NCI-H187 treated with DMSO at 0.1 percent for 48 hours (cell line): ENCODE measurements at regions not wholly inside any gene's neighbourhood (a gene's known extent, or its start where the extent isn't known, plus 50 kb on each side); places are given as distances from the start of the nearest gene placed in this dataset.
"Not testable (repeated sequence)": the region's sequence is repeated elsewhere in the genome, so short reads cannot be mapped to it uniquely, and the experiment has no call there.

Source experiments
- DNase-seq: peaks from one replicate; lab custom pipeline; 2025; lab: John Stamatoyannopoulos, UW

GRCh38 chr7:145919712-145920111 lies 196.9 kb upstream of the CNTNAP2 start:
- no peak for DNase-seq

GRCh38 chr7:145916776-145917175 lies 199.8 kb upstream of the CNTNAP2 start:
- DNase-seq: no peak

GRCh38 chr7:145915679-145916078 lies 200.9 kb upstream of the CNTNAP2 start:
- DNase-seq: no peak

DNA sequence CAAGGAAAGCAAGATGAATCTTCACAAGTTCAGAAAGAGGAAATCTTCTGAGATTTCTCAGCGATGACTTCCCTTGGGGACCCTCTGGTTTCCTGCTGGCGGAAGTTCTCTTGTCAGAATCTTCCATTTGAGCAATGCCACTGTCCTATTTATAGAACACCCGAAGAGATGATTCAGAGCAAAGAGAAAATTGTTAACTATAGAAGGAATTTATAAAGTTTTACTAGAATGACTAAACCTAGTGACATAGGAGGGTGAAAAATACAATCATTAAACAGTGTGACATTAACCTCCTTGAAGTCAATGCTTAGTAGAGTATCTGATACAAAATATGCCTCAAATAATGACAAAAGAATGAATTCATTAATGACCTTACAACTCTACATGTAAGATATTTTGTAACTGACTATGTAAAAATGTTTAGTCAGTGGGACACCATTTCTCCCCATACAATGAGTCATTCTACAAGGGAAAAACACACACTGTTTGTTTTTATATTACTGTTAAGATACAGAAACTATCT lies 206.5 kb upstream of the CNTNAP2 start:
- DNase-seq: no peak

GRCh38 chr7:145903658-145904057 lies 212.9 kb upstream of the CNTNAP2 start:
- DNase-seq: no peak

GRCh38 chr7:145902123-145902522 lies 214.5 kb upstream of the CNTNAP2 start:
- DNase-seq: no peak

DNA sequence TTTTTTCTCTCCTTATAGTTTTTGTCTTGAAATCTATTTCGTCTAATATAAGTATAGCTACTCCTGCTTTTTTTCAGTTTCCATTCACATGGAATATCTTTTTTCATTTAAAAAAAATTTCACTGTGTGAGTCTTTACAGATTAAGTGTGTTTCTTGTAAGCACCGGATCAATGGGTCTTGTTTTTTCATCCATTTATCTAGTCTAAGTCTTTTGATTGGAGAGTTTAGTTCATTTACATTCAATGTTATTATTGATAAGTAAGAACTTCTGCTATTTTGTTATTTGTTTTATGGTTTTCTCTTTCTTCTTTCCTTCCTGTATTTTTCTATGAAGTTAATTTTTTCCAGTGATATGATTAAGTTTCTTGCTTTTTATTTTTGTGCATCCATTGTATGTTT lies 216.7 kb upstream of the CNTNAP2 start:
- DNase-seq: no peak

- DNase-seq: no peak
Observed at GRCh38 chr7:145893925-145894535, 222.6 kb upstream of the CNTNAP2 start.

DNA sequence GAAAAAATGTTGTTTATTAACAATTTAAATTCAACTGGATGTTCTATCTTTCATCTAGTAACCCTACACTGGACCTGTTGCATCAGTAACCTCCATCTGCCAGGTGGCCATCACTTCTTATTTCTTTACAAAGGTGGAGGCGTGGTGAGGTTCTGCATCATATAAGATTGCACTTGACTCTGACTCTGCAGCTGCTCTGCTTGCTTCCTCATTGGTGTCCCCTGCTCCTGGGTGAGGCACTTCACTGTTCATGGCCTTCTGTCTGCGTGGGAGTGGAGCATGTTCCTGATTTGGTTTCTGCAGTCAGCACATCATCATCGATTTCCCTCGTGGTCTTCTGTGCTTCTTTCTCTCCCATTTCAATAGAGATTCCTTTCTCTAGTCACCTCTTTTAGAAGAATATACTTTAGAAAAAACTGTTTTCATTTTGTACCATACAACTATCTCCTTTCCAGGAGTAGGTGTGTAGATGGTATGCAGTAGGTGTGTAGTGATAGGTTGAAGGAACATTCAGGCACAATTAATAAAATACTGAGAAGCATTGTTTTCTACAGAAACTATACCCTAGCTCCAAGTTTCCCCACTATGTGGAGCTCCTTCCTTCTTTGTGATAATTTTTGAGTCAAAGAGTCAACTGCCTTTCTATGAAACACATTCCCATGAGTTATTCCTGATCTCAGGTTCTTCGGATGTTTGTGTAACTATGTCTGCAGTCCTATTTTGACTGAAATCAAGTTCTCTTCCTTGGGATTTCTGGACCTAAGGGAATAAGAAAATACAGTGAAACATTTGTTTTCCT lies 231.7 kb upstream of the CNTNAP2 start:
- DNase-seq: peak; percentile 68

DNA sequence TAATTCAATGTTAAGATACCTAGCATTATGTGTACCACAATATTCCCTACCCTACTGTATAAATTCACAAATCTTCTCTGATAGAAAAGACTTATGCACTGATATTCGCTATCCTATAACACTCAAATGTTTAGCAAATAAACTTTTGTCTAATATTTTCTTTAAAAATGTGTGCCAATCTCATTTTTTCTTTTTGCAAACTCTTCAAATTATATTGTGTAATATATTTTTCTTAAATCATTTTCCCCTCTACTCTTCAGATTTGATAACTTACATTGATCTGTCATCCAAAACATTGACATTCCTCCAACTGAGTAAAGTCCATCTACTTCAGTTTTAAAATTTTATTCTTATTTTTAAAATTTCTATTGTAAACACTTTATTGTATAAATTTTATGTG lies 240.2 kb upstream of the CNTNAP2 start:
- no peak for DNase-seq

GRCh38 chr7:145875267-145875666 lies 241.3 kb upstream of the CNTNAP2 start:
- DNase-seq: no peak

DNA sequence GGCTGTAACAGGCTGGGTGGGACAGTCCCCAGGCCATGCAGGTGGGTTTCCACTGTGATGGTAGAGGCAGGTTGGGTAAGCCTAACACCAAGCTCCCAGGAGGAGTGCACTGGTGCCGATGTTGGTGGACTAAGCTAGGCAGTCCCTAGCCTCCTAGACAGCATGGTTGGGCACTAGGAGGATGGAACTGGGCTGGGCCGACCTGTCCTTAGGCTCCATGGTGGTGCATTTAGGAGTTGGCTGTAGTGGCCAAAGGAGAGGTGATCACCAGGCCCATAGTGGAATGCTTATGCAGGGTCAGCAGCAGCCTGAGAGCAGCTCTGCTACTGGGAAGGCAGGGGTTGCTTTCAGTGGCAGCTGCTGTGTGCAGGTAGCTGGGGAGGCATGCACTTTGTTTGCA lies 247.7 kb upstream of the CNTNAP2 start:
- no peak for DNase-seq

- no peak for DNase-seq
Observed at GRCh38 chr7:145862212-145862611, 254.4 kb upstream of the CNTNAP2 start.

DNA sequence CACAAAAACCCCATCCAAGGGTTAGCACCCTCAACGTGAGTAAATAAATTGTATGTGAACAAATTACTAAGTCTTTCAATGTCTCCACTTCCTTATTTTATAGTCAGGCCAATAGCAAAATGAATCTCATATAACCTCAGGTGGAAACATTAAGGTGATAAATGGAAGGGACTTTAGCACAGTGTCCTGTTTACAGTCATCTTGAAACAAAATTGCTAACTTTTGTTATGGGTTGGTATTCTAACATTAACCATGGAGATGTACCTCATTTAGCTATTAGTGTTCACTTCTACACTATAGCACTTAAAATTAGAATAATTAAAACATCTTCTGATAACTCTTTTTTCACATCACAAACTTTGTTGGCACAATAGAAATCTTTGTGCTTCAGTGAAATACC lies 255.8 kb upstream of the CNTNAP2 start:
- no peak for DNase-seq

GRCh38 chr7:145850636-145851035 lies 266.0 kb upstream of the CNTNAP2 start:
- DNase-seq: no peak

- no peak for DNase-seq
Observed at GRCh38 chr7:145848691-145849090, 267.9 kb upstream of the CNTNAP2 start.

- DNase-seq: no peak
Observed at GRCh38 chr7:145845345-145845744, 271.3 kb upstream of the CNTNAP2 start.

DNA sequence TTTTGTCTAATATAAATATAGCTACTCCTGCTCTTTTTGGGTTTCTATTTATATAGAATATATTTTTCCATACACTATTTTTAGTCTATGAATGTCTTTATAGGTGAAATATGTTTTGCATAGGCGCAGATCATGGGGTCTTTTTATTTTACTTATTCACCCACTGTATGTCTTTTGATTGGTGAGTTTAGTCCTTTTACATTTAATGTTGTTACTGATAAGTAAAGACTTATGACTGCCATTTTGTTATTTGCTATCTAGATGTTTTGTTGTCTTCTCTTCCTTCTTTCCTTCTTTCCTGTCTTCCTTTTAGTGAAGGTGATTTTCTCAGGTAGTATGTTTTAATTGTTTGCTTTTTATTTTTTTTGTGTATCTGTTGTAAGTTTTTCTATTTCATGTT lies 276.8 kb upstream of the CNTNAP2 start:
- no peak for DNase-seq

DNA sequence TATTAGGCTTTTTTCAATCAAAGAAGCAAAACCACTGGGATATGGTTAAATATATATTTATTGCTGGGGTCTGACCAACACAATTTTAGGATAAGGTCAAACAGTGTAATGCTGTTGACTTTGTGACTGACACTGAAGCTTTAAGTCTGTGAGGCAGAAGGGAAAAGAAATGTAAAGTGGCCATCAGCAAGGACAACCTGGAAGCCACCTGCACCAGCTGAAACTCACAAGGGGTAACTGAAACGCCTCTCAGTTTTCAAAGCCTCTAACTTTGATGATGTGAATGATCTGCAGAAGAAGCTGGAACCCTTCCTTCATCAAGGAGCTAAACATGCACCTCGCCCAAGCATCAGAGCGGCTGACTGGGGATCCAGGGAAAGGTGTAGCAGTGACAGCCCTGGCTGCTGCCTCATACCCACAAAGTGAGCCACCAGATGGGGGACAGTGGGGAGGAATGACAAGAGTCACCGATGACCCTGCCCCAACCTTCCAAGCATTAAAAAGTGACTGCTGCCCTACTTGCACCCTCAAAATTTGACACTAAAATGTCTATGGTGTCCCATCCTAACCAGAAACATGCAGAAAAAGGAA lies 284.9 kb upstream of the CNTNAP2 start:
- no peak for DNase-seq

- no peak for DNase-seq
Observed at GRCh38 chr7:145817687-145818086, 298.9 kb upstream of the CNTNAP2 start.

- no peak for DNase-seq
Observed at GRCh38 chr7:145812218-145812617, 304.4 kb upstream of the CNTNAP2 start.

- DNase-seq: not testable (repeated sequence)
Observed at GRCh38 chr7:145805496-145805895, 311.1 kb upstream of the CNTNAP2 start.

- DNase-seq: no peak
Observed at GRCh38 chr7:145797507-145797906, 319.1 kb upstream of the CNTNAP2 start.
